ENCODE measurements at regions not wholly inside any gene's neighbourhood (a gene's known extent, or its start where the extent isn't known, plus 50 kb on each side); places are given as distances from the start of the nearest gene placed in this dataset.

- peaks cover 5% of the 10 kb centered on the region for H3K27me3 Mint-ChIP-seq (ENCODE audit: insufficient read depth)
- no peak for DNase-seq
- TF ChIP-seq CTCF (IDR thresholded peaks at IDR 0.05), result no peak
- no peak overlapping the region for H3K27ac Mint-ChIP-seq
- peaks cover 5% of the 10 kb centered on the region; the same call in 1 of the 2 replicates for H3K4me1 Mint-ChIP-seq (ENCODE audit: low read depth)
- H3K36me3 Mint-ChIP-seq (ENCODE audit: low read depth), result no peaks in the 10 kb centered on the region
- no peak overlapping the region for H3K4me3 Mint-ChIP-seq
- H3K9me3 Mint-ChIP-seq, result no peaks in the 10 kb centered on the region
These were observed 131.9 kb downstream of the ANXA5 start for GRCh38 chr4:121564840-121565375.

- no peak for DNase-seq
- TF ChIP-seq CTCF (IDR thresholded peaks at IDR 0.05), result no peak
- peaks cover 5% of the 10 kb centered on the region; the same call in 1 of the 2 replicates for H3K4me1 Mint-ChIP-seq (ENCODE audit: low read depth)
- H3K27ac Mint-ChIP-seq, result no peak overlapping the region
- no peaks in the 10 kb centered on the region for H3K9me3 Mint-ChIP-seq
- H3K36me3 Mint-ChIP-seq (ENCODE audit: low read depth), result no peaks in the 10 kb centered on the region
- no peak overlapping the region for H3K4me3 Mint-ChIP-seq
- no peaks in the 10 kb centered on the region; the same call in none of the 2 replicates for H3K27me3 Mint-ChIP-seq (ENCODE audit: insufficient read depth)
These were observed 134.0 kb downstream of the ANXA5 start for GRCh38 chr4:121562811-121563210.

GRCh38 chr4:121555315-121556107 is 141.3 kb downstream of the ANXA5 start:
- Mint-ChIP-seq H3K4me1 (ENCODE audit: low read depth) (no peaks in the 10 kb centered on the region), H3K9me3 (no peaks in the 10 kb centered on the region), H3K27me3 (ENCODE audit: insufficient read depth) (no peaks in the 10 kb centered on the region; the same call in 1 of the 2 replicates), H3K27ac (no peak overlapping the region), H3K36me3 (ENCODE audit: low read depth) (no peaks in the 10 kb centered on the region), H3K4me3 (no peak overlapping the region)
- DNase-seq, result no peak
- no peak for TF ChIP-seq CTCF (IDR thresholded peaks at IDR 0.05)

GRCh38 chr4:121554382-121554781 is 142.4 kb downstream of the ANXA5 start:
- Mint-ChIP-seq H3K9me3 (no peaks in the 10 kb centered on the region), H3K27ac (no peak overlapping the region), H3K4me3 (no peak overlapping the region), H3K36me3 (ENCODE audit: low read depth) (no peaks in the 10 kb centered on the region), H3K27me3 (ENCODE audit: insufficient read depth) (no peaks in the 10 kb centered on the region; the same call in 1 of the 2 replicates), H3K4me1 (ENCODE audit: low read depth) (no peaks in the 10 kb centered on the region)
- no peak for TF ChIP-seq CTCF (IDR thresholded peaks at IDR 0.05)
- DNase-seq, result peak; percentile 7

GRCh38 chr4:121551881-121552280 is 144.9 kb downstream of the ANXA5 start:
- H3K27me3 Mint-ChIP-seq (ENCODE audit: insufficient read depth), result no peaks in the 10 kb centered on the region; the same call in none of the 2 replicates
- no peak overlapping the region for H3K4me3 Mint-ChIP-seq
- TF ChIP-seq CTCF (IDR thresholded peaks at IDR 0.05), result no peak
- no peaks in the 10 kb centered on the region for H3K36me3 Mint-ChIP-seq (ENCODE audit: low read depth)
- H3K27ac Mint-ChIP-seq, result no peak overlapping the region
- H3K4me1 Mint-ChIP-seq (ENCODE audit: low read depth), result no peaks in the 10 kb centered on the region
- no peaks in the 10 kb centered on the region for H3K9me3 Mint-ChIP-seq
- no peak for DNase-seq

Data from HFFc6 (cell line).